CD4-positive, alpha-beta T cell treated with Interferon alpha-2 for 1 hour (primary cell): ENCODE measurements at regions not wholly inside any gene's neighbourhood (a gene's known extent, or its start where the extent isn't known, plus 50 kb on each side); places are given as distances from the start of the nearest gene placed in this dataset.

Experiments used
- DNase-seq, 2 donors: peaks; one replicate each; pipeline ENCODE4 v3.0.0-alpha.2; 2020 to 2022

DNA sequence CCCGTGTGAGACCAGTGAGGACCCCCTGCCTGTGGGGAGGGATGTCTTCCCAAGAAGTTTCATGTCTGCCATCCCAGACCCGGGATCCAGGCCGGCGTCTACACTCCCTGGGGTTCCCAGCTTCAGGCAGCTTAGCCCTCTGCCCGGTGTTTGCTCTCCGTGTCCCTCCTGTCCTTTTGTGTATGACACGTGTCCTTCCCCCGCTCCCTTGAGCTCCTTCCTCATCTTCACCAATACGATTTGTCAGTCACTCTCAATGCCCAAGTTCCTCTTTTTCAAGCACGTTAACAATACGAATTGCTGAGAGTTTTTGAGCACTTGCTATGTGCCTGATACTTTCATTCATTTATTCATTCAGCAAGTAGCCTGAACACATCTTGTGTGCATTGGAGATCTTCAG, 115.6 kb upstream of the PTPN1 start:
- DNase-seq, result peak in 1 of 2 donors; percentile 23

DNA sequence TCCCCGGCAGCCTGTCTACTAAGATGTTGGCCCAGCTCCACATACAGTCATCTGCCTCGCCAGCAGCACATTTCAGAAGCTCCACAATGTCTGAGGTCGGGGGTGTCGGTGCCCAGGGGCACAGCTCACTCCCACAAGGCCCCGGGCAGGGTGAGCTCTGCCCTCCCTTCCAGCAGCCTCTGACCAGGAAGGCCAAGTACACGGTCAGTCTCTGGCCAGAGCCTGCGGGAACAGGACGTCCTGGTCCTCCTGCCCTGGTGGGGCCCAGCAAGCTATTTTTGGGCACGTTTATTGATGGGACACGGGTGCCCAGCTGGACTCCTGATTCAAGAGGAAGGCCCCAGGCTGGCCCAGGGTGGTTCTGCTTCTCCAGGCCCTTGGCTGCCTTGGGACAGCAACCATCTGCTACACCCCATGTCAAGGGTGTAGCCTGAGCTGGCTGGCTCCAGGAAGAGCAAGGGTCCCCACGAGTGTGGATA, 114.9 kb upstream of the PTPN1 start:
- DNase-seq, result no peak

DNA sequence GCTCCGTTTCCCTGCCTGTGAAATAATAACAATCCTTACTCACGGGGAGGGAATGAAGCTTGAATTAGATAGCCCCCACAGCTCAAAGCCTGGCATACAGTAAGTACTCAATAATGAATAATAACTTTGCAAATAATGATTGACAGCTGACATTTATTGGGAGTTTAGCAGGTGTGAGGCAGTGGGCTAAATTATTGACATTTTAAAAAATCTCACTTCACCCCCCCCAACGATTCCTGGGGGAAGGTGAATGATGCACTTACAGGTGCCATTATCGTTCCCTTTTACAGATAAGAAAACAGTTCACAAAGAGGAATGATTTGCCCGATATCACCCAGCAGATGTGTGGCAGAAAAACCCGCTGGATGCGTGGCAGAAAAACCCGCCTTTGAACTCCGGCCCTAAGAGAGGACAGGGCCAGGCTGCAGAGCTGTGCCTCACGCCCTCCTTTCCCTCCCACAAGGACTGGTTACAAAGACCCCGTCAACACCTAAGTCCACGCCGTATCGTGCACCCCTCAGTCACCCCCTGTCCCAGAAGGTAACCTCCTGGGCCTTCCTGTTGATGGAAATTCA, 114.2 kb upstream of the PTPN1 start:
- no peak for DNase-seq

DNA sequence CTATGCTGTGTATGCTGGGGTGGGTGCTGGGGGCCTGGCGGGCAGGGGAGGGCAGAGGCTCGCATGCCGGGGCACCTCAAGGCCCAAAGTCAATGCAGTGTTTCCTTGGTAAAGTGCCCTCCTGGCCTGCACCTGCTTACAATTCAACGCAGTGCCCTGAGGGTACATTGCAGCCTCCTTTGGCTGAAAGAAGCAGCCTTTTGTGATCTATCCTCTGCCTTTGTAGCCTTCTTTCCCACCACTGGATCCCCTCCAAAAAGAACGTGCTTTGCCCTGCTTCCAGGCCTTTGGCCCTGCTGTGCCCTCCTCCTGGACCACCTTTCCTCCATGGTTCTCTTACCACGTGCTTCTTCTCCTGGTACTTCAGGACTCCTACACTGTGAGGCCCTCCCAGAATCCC, 113.6 kb upstream of the PTPN1 start:
- DNase-seq, result no peak

DNA sequence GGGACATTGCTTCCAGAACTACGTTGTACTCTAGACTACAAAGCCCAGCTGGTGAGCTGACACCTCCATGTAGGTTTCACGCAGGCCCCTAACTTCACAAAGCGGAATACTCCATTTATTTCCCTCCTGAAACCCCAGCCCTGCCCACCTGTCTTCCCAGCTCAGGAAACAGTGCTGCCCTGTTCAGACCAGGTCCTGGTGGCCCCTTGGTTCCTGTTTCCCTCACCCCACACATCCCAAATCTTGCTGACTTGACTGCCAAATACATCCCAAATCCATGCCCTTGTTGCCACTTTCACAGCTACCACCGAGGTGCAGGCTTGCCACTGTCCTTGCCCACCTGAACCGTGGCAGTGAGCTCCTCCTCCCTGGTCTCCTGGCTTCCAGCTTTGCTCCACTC, 113.1 kb upstream of the PTPN1 start:
- DNase-seq, result no peak

DNA sequence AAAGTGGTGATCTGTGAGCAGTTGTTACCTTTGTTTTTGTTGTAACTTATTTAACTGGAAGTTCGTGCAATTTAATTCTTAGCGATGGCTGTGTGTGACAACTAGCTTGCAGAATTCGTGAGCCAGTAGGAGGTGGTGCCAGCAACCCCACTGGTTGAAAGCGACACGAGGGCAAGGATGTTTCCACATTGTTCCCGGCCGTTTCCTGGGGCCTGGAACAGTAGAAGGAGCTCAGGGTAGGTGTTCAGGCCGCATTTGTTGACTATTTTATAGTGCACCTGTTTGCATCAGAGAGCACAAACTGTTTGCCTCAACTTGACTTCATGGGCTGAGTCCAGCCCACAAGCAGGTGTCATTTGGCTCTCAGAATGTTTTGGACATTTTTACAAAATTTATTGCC, 112.1 kb upstream of the PTPN1 start:
- no peak for DNase-seq

DNA sequence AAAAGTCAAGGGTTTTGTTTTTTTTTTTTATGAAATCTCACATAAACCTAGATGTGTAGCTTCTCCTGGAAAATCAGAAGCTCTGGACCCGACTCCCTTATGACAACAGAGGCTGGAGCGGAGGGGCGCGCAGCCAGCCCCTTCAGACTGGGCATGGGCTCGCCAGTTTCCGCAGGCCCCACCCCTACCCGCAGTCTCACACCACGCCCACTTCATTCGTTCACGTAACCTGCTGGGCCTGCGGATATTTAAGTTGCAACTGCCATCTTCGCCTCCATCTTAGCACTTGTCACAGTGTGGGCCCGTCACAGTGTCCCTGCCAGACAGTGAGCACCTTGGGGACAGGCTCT, 111.7 kb upstream of the PTPN1 start:
- no peak for DNase-seq

DNA sequence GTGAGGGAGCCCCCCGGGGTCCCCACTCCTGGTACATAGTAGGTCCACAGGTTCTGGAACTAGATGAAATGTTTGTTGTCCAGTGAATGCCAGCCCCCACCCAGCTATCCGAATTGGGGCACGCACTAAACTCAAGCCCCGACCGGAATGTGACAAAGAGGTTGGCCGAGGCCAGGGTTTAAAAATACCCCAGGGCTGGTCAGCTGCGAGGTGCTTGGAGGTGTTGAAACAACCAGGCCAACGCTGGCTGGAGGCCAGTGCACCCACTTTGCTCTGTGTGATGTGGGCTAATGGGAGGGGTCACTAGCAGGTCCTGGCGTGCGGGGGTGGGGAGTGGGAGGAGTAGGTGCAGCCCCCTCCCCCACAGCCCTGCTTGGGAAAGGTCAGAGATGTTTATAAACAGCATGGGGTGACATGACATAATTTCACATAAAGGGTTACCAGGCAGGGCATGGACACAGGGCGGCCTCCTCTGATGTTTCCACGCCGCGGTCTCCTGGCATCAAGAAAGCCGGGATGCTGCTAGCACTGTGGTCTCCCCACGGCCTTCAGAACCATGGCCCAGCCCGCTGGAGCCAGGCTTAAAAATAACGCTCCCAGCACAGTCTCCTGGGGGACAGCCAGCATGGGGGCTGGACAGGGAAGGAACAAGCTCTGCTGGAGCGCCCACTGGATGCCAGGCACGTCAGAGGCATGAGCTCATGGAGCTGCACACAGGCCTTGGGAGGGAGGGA, 111.2 kb upstream of the PTPN1 start:
- DNase-seq, result no peak

DNA sequence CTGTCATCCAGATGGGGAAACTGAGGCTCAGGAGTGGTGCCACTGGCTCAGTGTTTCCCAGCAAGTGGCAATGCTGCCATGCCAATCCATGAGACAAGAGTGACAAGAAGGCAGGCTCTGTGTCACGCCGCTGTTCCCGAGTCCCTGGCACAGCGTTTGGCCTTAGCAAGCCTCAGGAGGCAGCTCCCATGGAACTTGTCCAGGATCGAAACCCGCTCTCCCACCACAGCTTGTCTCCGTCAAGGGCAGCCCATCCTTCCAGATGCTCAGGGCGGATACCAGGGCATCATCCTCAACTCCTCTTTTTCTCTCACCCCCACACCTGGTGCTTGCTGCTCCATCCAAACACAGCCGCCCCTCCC, 110.6 kb upstream of the PTPN1 start:
- no peak for DNase-seq

DNA sequence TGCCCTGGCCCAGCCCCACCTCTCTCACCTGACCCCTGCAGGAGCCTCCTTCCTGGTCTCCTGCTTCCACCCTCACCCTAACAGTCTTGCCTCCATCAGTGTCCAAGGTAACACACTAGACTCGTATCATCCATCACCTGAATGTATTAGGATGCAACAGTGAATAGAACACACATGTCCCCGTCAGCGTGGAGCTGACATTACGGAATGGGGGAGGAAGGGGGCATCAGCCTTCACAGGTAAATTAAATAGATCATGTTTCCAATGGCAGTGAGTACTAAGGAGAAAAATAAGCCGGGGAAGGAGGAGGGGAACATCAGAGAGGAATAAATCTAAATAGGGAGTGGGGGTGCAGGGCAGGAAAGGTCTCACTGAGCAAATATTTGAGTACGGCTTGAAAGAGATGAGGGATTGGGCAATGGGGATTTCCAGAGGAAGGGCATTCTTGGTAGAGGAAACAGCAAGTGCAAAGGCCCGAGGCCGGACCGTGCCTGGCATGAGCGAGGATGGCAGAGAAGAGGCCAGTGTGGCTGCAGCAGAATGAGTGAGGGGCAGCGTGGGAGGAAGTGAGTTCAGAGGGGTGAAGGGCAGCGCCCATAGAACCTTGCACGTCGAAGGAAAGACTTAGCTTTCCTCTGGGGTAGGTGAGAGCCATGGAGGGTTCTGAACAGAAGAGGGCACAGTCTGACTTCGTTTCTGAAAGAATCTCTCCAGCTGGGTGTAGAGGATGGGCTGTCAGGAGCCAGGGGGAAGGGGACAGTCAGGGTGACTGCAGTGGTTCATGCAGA, 110.1 kb upstream of the PTPN1 start:
- DNase-seq, result peak in 1 of 2 donors; percentile 12

DNA sequence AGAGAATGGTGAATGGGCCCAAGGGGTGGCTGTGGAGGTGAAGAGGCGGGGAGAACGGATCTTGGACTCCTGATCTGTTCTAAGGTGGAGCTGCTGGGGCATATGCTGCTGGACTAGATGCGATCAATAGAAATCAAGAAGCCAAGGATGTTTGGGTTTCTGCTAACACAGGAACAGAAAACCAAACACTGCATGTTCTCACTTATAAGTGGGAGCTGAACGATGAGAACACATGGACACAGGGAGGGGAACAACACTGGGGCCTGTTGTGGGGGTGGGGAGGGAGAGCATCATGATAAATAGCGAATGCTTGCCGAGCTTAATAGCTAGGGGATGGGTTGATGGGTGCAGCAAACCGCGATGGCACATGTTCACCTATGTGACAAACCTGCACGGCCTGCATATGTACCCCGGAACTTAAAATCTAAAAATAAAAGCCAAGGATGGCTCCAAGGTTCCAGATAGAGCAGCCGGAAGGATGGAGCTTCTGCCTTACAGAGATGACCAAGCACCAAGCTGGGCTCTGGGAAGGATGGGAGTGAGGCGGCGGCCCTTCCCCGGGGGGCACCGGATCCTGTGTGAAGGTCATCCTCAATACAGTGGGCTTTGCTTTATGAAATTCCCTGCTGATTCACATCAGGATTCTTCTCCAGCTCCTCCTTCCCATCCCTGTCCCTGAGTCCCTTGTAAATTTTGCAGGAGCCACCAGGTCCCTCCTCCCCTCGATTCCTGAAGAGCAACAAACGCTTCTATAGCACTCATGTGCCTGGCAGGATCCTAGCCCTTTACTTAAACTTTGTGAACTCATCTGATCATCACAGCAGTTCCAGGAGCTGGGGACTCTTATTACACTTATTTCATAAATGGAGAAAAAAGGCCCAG, 109.2 kb upstream of the PTPN1 start:
- no peak for DNase-seq

DNA sequence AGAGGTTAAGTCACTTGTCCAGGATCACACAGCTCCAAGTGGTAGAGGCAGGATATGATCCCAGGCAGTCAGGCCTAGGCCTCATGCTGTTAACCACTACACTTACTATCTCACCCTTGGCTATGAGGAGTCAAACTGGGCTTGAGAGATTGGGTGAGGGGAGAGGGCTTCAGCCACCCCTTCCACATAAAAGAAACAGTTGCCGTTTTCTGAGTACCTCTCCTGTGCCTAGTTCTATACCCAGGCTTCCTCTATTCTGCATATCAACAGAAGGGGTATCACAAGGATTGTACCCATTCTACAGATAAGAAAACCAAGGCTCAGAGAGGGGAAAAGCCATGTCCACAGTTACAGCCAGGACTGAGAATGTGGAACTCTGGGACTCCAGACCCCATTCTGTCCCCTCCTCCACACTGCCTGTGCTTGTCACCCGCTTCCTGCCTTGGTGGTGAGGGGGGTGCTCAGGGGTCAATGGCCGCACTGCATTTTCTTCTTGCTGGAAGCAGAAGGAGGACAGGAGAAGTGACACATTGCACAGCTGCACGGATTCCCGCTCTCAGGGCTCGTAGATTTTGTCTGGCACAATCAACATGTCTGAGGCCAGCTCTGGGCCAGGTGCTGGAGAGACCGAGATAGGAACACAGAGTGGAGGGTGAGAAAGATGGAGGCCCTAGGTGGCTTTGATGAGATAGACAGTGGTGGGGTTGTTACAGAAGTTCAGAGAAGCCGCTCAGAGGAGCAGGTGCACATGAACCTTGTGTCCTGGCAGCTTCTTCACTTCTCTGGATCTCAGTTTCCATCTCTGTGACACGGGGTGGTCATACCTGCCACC, 108.4 kb upstream of the PTPN1 start:
- no peak for DNase-seq

DNA sequence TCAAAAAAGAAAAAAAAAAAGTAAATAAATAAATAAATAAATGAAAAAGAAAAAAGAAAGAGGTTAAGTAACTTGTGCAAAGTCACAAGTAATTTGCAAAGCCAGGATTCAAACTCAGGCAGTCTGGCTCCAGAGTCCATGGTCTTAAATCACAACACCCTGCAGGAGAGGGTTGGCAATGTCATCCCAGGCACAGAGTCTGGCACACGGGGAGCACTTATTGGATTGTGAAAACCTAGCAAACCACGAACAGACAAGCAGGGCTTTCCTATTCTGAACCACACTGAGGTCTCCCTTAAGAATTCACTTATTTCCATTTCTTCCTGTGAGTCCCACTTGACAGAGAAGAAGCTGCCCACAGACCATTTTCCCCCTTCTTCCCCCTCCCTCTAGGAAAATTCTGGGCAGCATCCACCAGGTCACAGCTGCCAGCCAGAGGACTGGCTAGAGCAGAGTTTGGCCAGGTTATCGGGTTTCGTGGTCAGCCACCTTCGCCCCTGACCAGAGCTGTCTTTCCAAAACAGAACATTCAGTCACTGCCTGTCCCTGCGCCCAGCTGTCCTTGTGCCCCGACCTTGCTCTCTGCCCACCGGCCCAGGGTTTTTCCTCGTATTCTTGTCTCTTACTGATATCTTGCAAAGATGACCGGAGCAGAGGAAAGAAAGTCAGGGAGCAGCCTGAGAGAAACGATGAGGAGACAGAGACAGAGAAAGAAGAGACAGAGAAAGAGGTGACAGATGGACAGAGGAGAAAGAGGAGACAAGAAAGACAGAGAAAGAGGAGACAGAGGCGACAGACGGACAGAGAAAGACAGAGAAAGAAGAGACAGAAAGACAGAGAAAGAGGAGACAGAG, 106.4 kb upstream of the PTPN1 start:
- DNase-seq, result no peak

DNA sequence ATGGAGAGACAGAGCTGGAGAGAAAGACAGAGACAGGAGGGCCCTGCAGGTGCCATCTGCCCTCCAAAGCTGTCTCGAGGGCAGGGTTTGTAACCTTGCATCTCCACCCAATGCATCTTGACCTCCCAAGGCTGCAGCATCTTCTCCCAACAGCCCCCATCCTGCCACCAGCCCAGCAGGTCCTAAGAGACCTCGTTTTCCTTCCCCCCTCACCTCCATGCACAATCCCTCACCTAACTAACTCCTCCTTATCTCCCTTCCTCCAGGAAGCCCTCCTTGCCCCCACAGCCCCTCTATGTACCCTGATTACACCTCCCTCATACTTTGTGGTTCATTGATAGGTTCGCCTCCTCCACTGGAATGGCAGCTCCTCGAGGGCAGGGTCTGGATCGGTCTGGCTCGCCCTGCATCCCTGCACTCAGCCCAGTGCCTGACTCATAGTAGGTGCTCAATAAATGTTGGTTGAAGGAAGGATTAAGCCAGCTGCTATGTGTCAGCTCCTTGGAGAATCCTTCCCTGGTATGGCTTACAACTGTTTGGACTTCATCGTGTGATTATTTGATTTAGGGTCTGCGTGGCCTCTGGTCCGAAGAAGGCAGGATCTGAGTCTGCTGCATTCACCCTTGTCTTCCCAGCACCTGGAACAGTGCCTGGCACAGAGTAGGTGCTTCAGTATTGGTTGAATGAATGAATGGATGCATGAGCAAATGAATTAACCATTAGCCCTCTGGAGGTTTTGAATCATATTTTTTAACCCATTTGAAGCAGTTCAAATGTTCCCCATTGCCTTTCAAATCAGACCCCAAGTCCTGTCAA, 105.6 kb upstream of the PTPN1 start:
- DNase-seq, result no peak

DNA sequence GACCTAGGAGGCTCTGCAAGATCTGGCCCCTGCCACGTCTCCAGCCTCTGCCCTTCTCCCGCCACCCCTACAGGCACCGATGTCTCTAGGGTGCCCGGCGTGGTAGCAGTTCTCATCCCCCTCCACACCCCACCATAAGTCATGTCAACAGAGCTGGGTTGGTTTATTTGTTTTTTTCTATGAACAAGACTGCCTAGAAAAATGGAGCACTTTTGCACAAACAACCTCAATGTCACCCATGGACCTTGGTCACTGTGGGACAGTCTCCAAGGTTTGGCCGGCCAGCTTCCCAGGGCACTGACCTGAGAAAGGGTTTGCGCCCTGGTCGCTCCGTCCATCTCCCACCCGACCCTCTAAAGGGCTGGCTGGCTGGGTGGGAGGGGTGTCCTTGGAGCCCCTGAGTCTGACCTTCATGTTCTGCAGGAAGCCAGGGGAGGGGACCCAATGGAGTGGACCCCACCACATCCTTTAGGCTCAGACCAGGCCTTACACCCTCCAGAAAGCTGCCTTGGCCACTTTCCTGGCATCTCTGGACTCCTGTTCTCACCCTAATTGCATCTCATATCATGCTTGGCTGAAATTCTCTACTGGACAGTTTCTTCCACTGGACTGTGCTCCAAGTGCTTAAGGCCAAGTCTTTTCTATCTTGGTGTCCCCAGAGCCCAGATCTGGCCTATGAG, 104.8 kb upstream of the PTPN1 start:
- DNase-seq, result no peak

DNA sequence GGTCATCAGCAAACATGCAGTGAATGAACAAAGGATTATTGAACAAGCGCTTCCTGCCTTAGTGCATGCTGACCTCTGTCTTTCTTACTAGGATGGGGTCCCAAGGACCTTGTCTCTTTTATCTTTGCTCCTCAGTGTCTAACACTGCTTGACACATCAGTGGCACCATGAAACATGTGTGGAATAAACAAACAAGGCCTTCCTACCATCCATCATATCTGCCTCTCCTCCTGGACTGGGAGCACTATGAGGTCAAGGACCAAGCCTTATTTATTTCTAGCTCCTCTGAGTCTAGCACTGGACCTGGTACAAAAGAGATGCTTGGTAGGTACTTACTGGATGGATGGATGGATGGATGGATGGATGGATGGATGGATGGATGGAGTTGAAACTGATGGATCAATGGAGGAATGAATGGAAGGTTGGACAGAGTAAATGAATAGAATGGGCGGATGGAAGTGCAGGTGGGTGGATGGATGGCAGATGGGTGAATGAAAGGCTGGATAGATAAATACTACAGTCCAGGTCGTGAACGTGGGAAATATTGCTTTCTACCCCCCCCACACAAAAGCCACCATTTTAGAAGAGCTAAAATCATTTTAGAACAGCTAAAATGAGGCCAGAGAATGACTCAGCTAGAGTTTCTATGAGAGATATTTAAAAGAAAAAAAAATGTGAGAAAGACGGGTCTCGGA, 104.1 kb upstream of the PTPN1 start:
- no peak for DNase-seq

DNA sequence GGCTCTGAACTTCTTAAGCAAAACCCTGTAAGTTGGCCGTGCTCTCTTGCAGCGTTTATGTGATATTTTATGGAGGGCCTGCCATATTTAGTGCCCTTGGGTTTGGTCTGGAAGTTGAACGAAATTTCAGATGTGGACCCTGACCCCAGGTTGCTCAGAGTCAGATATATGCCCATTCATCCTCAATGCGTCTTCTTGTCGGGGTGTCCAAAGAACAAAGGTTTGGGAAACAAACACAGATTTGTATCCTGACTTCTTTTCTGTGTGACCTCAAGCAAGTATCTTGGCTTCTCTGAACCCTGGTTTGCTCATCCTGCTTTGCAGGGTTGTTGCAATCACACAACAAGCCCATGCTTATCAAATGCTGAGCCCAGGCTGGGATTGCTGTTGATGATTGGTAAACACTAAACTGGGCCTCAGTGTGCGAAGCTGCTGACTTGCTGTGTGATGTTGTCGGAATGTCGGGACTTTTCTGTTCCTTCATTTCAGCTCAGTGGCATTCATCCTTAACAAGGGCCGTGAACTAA, 103.5 kb upstream of the PTPN1 start:
- DNase-seq, result no peak

DNA sequence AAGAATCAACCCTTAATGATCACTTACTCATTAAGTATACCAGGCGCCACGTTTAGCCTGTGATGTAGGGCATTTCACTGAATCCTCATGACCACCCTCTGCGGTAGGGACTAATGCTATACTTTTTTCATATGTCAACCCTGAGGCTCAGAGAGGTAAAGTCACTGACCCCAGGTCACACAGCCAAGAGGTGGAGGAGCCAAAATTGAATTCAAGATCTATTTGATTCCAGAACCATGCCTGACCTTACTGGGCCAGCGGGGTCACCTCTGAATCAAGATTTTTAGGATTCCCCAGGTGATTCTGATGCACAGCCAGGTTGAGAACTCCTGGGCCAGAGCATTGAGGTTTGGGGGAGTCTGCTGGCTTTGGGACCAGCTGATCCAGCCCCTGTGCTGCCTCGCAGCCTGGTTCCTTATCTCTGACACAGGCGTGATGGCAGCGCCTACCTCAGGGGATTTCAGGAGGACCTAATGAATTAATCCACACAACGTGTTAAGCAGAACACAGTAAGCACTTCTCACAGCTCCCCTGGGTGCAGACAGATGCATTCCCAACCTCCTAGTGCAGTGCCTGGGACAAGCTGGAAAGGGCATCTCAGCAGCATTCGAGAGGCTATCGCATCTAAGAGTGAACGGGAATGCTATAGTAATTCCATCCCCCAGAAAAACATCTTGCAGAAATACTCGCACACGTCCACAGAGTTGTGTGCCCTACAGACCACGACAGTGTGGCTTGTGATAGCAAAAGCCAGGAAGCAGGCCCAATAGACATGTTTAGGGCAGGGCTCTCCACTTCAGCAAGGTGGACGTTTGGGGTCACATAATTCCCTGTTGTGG, 101.4 kb upstream of the PTPN1 start:
- DNase-seq, result no peak
